GM21526 (cell line): ENCODE measurements at regions not wholly inside any gene's neighbourhood (a gene's known extent, or its start where the extent isn't known, plus 50 kb on each side); places are given as distances from the start of the nearest gene placed in this dataset.
"Not testable (repeated sequence)": the region's sequence is repeated elsewhere in the genome, so short reads cannot be mapped to it uniquely, and the experiment has no call there.

Source experiments
- ATAC-seq: cut with Tn5 transposase; IDR thresholded peaks from one replicate; pipeline ENCODE4 v1.9.1; 2021; ENCODE audit warnings: moderate library complexity; ENCODE audit not compliant: unreplicated experiment, low FRiP score

GRCh38 chr7:46296526-46296925 lies 375.5 kb upstream of the IGFBP3 start:
- no peak for ATAC-seq

- no peak for ATAC-seq
Measured at GRCh38 chr7:46294381-46294780, 373.3 kb upstream of the IGFBP3 start.

GRCh38 chr7:46292741-46293140 lies 371.7 kb upstream of the IGFBP3 start:
- ATAC-seq = no peak

GRCh38 chr7:46291601-46292150 lies 370.6 kb upstream of the IGFBP3 start:
- no peak for ATAC-seq

GRCh38 chr7:46291050-46291438 lies 370.0 kb upstream of the IGFBP3 start:
- ATAC-seq = peak; percentile 75

GRCh38 chr7:46290374-46291049 lies 369.4 kb upstream of the IGFBP3 start:
- ATAC-seq = peak; percentile 20

- no peak for ATAC-seq
Measured at GRCh38 chr7:46288861-46289260, 367.8 kb upstream of the IGFBP3 start.

- ATAC-seq = no peak
Measured at GRCh38 chr7:46288010-46288409, 366.9 kb upstream of the IGFBP3 start.

GRCh38 chr7:46286957-46287356 lies 365.9 kb upstream of the IGFBP3 start:
- no peak for ATAC-seq

GRCh38 chr7:46286356-46286755 lies 365.3 kb upstream of the IGFBP3 start:
- no peak for ATAC-seq

GRCh38 chr7:46285878-46286277 lies 364.8 kb upstream of the IGFBP3 start:
- no peak for ATAC-seq

GRCh38 chr7:46283852-46284251 lies 362.8 kb upstream of the IGFBP3 start:
- ATAC-seq = no peak

GRCh38 chr7:46282155-46282554 lies 361.1 kb upstream of the IGFBP3 start:
- no peak for ATAC-seq

- no peak for ATAC-seq
Measured at GRCh38 chr7:46281071-46281470, 360.0 kb upstream of the IGFBP3 start.

GRCh38 chr7:46279290-46279689 lies 358.2 kb upstream of the IGFBP3 start:
- no peak for ATAC-seq

GRCh38 chr7:46264646-46265045 lies 343.6 kb upstream of the IGFBP3 start:
- ATAC-seq = no peak

- not testable (repeated sequence) for ATAC-seq
Measured at GRCh38 chr7:46261638-46262037, 340.6 kb upstream of the IGFBP3 start.

- ATAC-seq = no peak
Measured at GRCh38 chr7:46259947-46260346, 338.9 kb upstream of the IGFBP3 start.

- no peak for ATAC-seq
Measured at GRCh38 chr7:46257761-46258448, 336.8 kb upstream of the IGFBP3 start.

- no peak for ATAC-seq
Measured at GRCh38 chr7:46256870-46257661, 336.0 kb upstream of the IGFBP3 start.

- ATAC-seq = no peak
Measured at GRCh38 chr7:46253520-46253919, 332.4 kb upstream of the IGFBP3 start.
